WTC11 (cell line): ENCODE measurements at regions not wholly inside any gene's neighbourhood (a gene's known extent, or its start where the extent isn't known, plus 50 kb on each side); places are given as distances from the start of the nearest gene placed in this dataset.

Experiments used
- ATAC-seq: fragments of 200-7000 bp; cut with Tn5 transposase; 2 replicates; pipeline ENCODE4 v1.10.0; 2021; ENCODE audit warnings: mild to moderate bottlenecking, moderate library complexity
- CTCF ChIA-PET: fragments of 300-600 bp; sonication (Branson Sonifier 250); formaldehyde crosslinking; loops from one replicate; lab custom pipeline; 2021; ENCODE audit warnings: antibody characterized with exemption; lab: Charles Lee
- POLR2A ChIA-PET: fragments of 350-600 bp; sonication (Branson Sonifier 250); formaldehyde crosslinking; loops from one replicate; lab custom pipeline; 2021; ENCODE audit warnings: antibody characterized with exemption; lab: Charles Lee
- DNase-seq: peaks from one replicate; pipeline ENCODE4 v3.0.0; 2021; ENCODE audit warnings: low spot score
- H3K27ac Mint-ChIP-seq: 2 replicates; pipeline ENCODE4 v1.8.0; 2021; ENCODE audit warnings: mixed read lengths
- H3K27me3 Mint-ChIP-seq: 2 replicates; pipeline ENCODE4 v1.8.0; 2021; ENCODE audit warnings: low read depth, mild to moderate bottlenecking, moderate library complexity, mixed read lengths
- H3K36me3 Mint-ChIP-seq: 2 replicates; pipeline ENCODE4 v1.8.0; 2021; ENCODE audit warnings: mixed read lengths
- H3K4me1 Mint-ChIP-seq: 2 replicates; pipeline ENCODE4 v1.8.0; 2022; ENCODE audit warnings: mixed read lengths
- H3K4me3 Mint-ChIP-seq: 2 replicates; pipeline ENCODE4 v1.8.0; 2021; ENCODE audit warnings: mild to moderate bottlenecking, moderate library complexity, mixed read lengths
- H3K9me3 Mint-ChIP-seq: 2 replicates; pipeline ENCODE4 v1.8.0; 2021; ENCODE audit warnings: mixed read lengths
- FOXJ3 ChIP-seq: sonication (generic); formaldehyde crosslinking; IDR thresholded peaks from 2 replicates; pipeline ENCODE4 v1.9.0; 2021; ENCODE audit warnings: missing genetic modification reagents, mild to moderate bottlenecking, borderline replicate concordance
- GRHL2 ChIP-seq: fragments of 250-450 bp; sonication (Bioruptor Pico); IDR thresholded peaks from 2 replicates; pipeline ENCODE4 v1.8.0; 2022; ENCODE audit warnings: mild to moderate bottlenecking, moderate library complexity; ENCODE audit not compliant: insufficient replicate concordance, severe bottlenecking
- JUN ChIP-seq: sonication (generic); formaldehyde crosslinking; IDR thresholded peaks from 2 replicates; pipeline ENCODE4 v1.8.0; 2023; ENCODE audit warnings: mild to moderate bottlenecking, missing genetic modification reagents
- KAT7 ChIP-seq: sonication (generic); formaldehyde crosslinking; IDR thresholded peaks from 2 replicates; pipeline ENCODE4 v1.8.1; 2023; ENCODE audit warnings: missing genetic modification reagents, mild to moderate bottlenecking, borderline replicate concordance
- MAX ChIP-seq: sonication (generic); formaldehyde crosslinking; IDR thresholded peaks from 2 replicates; pipeline ENCODE4 v1.8.0; 2022; ENCODE audit warnings: mild to moderate bottlenecking, missing genetic modification reagents
- MYBL2 ChIP-seq: sonication (generic); formaldehyde crosslinking; IDR thresholded peaks from 2 replicates; pipeline ENCODE4 v1.8.1; 2023; ENCODE audit warnings: mild to moderate bottlenecking, moderate library complexity, missing genetic modification reagents
- NFE2L1 ChIP-seq: sonication (generic); formaldehyde crosslinking; IDR thresholded peaks from 2 replicates; pipeline ENCODE4 v1.8.1; 2023; ENCODE audit warnings: missing genetic modification reagents
- NR3C1 ChIP-seq: sonication (generic); formaldehyde crosslinking; conservative IDR thresholded peaks from 2 replicates; pipeline ENCODE4 v1.8.1; 2023; ENCODE audit warnings: low read depth, mild to moderate bottlenecking, missing genetic modification reagents
- SMAD3 ChIP-seq: sonication (generic); formaldehyde crosslinking; IDR thresholded peaks from 2 replicates; pipeline ENCODE4 v1.8.0; 2022; ENCODE audit warnings: missing genetic modification reagents, mild to moderate bottlenecking, borderline replicate concordance
- SP1 ChIP-seq: sonication (generic); formaldehyde crosslinking; conservative IDR thresholded peaks from 2 replicates; pipeline ENCODE4 v1.8.1; 2022; ENCODE audit warnings: missing genetic modification reagents
- USF2 ChIP-seq: sonication (generic); formaldehyde crosslinking; IDR thresholded peaks from 2 replicates; pipeline ENCODE4 v1.8.1; 2023; ENCODE audit warnings: mild to moderate bottlenecking, missing genetic modification reagents, moderate library complexity
- ZNF138 ChIP-seq: sonication (generic); formaldehyde crosslinking; conservative IDR thresholded peaks from 2 replicates; pipeline ENCODE4 v1.8.1; 2022; ENCODE audit warnings: mild to moderate bottlenecking, moderate library complexity, missing genetic modification reagents
- ZNF281 ChIP-seq: sonication (generic); formaldehyde crosslinking; IDR thresholded peaks from 2 replicates; pipeline ENCODE4 v1.8.0; 2023; ENCODE audit warnings: mild to moderate bottlenecking, missing genetic modification reagents
- ZNF423 ChIP-seq: fragments of 250-450 bp; sonication (Bioruptor Pico); IDR thresholded peaks from 2 replicates; pipeline ENCODE4 v2.1.2; 2022; ENCODE audit warnings: mild to moderate bottlenecking, moderate library complexity
- ZNF425 ChIP-seq: fragments of 250-450 bp; sonication (Bioruptor Pico); conservative IDR thresholded peaks from 2 replicates; pipeline ENCODE4 v1.9.0; 2021; ENCODE audit warnings: mild to moderate bottlenecking
- TF ChIP-seq, protein P1 (sequence below): sonication (generic); formaldehyde crosslinking; IDR thresholded peaks from 2 replicates; pipeline ENCODE4 v1.8.1; 2023; ENCODE audit warnings: mild to moderate bottlenecking, missing genetic modification reagents
- TF ChIP-seq, protein P2 (sequence below): sonication (generic); formaldehyde crosslinking; IDR thresholded peaks from 2 replicates; pipeline ENCODE4 v1.8.1; 2023; ENCODE audit warnings: mild to moderate bottlenecking, missing genetic modification reagents, moderate library complexity
- TF ChIP-seq, protein P3 (sequence below): sonication (generic); formaldehyde crosslinking; IDR thresholded peaks from 2 replicates; pipeline ENCODE4 v1.8.0; 2023; ENCODE audit warnings: missing genetic modification reagents, mild to moderate bottlenecking, borderline replicate concordance
- TF ChIP-seq, protein P4 (sequence below): sonication (generic); formaldehyde crosslinking; IDR thresholded peaks from 2 replicates; pipeline ENCODE4 v1.8.1; 2022; ENCODE audit warnings: mild to moderate bottlenecking, missing genetic modification reagents, moderate library complexity, borderline replicate concordance

- no peak for TF ChIP-seq ZNF138 (CRISPR knock-in tag)
- TF ChIP-seq SP1 (CRISPR knock-in tag), result no peak
- TF ChIP-seq, protein P1, sequence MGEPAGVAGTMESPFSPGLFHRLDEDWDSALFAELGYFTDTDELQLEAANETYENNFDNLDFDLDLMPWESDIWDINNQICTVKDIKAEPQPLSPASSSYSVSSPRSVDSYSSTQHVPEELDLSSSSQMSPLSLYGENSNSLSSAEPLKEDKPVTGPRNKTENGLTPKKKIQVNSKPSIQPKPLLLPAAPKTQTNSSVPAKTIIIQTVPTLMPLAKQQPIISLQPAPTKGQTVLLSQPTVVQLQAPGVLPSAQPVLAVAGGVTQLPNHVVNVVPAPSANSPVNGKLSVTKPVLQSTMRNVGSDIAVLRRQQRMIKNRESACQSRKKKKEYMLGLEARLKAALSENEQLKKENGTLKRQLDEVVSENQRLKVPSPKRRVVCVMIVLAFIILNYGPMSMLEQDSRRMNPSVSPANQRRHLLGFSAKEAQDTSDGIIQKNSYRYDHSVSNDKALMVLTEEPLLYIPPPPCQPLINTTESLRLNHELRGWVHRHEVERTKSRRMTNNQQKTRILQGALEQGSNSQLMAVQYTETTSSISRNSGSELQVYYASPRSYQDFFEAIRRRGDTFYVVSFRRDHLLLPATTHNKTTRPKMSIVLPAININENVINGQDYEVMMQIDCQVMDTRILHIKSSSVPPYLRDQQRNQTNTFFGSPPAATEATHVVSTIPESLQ (CRISPR knock-in tag), result no peak
- TF ChIP-seq NFE2L1 (CRISPR knock-in tag), result no peak
- TF ChIP-seq, protein P2, sequence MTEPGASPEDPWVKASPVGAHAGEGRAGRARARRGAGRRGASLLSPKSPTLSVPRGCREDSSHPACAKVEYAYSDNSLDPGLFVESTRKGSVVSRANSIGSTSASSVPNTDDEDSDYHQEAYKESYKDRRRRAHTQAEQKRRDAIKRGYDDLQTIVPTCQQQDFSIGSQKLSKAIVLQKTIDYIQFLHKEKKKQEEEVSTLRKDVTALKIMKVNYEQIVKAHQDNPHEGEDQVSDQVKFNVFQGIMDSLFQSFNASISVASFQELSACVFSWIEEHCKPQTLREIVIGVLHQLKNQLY (CRISPR knock-in tag), result no peak
- TF ChIP-seq JUN, result no peak
Measured at GRCh38 chr2:67289921-67290371, 107.2 kb upstream of the ETAA1 start (continued).

DNA sequence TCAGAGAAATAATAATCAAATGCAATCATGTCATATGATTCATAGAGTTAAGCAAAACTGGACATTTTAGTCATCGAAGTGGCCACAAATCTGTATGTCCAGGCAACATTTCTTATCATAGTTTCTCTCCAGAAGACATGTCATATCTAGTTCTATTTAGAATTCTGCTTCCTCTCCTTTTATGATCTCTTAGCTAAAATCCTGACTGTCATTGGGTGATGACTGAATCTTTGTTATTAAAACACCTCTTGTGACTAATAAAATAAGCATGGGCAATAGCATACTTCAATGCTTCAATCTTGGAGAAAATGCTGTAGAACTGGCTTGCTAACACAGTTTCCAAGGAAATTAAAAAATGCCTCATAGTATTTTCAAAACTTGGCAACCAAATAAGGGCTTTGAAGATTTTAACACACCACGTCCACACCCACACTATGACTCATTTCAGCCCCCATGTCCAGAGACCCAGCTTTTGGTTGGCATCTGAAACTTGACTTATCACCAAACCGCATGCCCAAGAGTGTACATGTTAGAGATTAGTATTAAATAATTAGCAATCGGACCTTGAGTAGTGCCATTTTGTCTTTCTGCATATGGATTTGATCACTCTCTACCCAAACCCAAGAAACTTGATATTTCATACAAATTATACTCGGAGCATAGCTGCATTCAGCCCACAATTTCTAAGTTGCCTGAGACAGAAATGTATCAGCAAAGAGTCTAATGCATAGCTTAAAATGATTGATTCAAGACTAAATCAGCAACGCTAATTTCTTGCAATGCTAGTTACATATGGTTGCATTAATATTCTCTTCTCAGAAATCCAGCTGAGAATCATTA, 106.5 kb upstream of the ETAA1 start:
- Mint-ChIP-seq H3K4me3 (no peak overlapping the region), H3K27me3 (no peaks in the 10 kb centered on the region), H3K9me3 (no peaks in the 10 kb centered on the region), H3K36me3 (no peaks in the 10 kb centered on the region), H3K4me1 (peaks cover 6% of the 10 kb centered on the region), H3K27ac (no peak overlapping the region)
- no peak for ATAC-seq
- ChIA-PET CTCF (no interaction called here), POLR2A (no interaction called here)
- no peak for DNase-seq
- TF ChIP-seq KAT7 (no peak), NR3C1 (CRISPR knock-in tag) (no peak), SMAD3 (no peak), ZNF281 (CRISPR knock-in tag) (no peak), FOXJ3 (CRISPR knock-in tag) (no peak), ZNF425 (no peak), GRHL2 (CRISPR knock-in tag) (no peak), MYBL2 (CRISPR knock-in tag) (no peak), MAX (CRISPR knock-in tag) (no peak), ZNF138 (CRISPR knock-in tag) (no peak), ZNF423 (CRISPR knock-in tag) (no peak), USF2 (CRISPR knock-in tag) (no peak)
- TF ChIP-seq, protein P3, sequence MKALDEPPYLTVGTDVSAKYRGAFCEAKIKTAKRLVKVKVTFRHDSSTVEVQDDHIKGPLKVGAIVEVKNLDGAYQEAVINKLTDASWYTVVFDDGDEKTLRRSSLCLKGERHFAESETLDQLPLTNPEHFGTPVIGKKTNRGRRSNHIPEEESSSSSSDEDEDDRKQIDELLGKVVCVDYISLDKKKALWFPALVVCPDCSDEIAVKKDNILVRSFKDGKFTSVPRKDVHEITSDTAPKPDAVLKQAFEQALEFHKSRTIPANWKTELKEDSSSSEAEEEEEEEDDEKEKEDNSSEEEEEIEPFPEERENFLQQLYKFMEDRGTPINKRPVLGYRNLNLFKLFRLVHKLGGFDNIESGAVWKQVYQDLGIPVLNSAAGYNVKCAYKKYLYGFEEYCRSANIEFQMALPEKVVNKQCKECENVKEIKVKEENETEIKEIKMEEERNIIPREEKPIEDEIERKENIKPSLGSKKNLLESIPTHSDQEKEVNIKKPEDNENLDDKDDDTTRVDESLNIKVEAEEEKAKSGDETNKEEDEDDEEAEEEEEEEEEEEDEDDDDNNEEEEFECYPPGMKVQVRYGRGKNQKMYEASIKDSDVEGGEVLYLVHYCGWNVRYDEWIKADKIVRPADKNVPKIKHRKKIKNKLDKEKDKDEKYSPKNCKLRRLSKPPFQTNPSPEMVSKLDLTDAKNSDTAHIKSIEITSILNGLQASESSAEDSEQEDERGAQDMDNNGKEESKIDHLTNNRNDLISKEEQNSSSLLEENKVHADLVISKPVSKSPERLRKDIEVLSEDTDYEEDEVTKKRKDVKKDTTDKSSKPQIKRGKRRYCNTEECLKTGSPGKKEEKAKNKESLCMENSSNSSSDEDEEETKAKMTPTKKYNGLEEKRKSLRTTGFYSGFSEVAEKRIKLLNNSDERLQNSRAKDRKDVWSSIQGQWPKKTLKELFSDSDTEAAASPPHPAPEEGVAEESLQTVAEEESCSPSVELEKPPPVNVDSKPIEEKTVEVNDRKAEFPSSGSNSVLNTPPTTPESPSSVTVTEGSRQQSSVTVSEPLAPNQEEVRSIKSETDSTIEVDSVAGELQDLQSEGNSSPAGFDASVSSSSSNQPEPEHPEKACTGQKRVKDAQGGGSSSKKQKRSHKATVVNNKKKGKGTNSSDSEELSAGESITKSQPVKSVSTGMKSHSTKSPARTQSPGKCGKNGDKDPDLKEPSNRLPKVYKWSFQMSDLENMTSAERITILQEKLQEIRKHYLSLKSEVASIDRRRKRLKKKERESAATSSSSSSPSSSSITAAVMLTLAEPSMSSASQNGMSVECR (CRISPR knock-in tag), result no peak
- TF ChIP-seq, protein P4, sequence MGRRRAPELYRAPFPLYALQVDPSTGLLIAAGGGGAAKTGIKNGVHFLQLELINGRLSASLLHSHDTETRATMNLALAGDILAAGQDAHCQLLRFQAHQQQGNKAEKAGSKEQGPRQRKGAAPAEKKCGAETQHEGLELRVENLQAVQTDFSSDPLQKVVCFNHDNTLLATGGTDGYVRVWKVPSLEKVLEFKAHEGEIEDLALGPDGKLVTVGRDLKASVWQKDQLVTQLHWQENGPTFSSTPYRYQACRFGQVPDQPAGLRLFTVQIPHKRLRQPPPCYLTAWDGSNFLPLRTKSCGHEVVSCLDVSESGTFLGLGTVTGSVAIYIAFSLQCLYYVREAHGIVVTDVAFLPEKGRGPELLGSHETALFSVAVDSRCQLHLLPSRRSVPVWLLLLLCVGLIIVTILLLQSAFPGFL, result no peak
